ENCODE measurements at regions not wholly inside any gene's neighbourhood (a gene's known extent, or its start where the extent isn't known, plus 50 kb on each side); places are given as distances from the start of the nearest gene placed in this dataset.
A peak's percentile ranks its signal among the peaks of the same experiment; 100 is the strongest.

GRCh38 chr13:105491345-105491744 is 1044.1 kb downstream of the EFNB2 start:
- DNase-seq, result no peak

GRCh38 chr13:105485081-105485480 is 1050.4 kb downstream of the EFNB2 start:
- DNase-seq, result no peak

GRCh38 chr13:105474983-105475610 is 1060.4 kb downstream of the EFNB2 start:
- DNase-seq, result no peak

GRCh38 chr13:105471673-105472072 is 1063.8 kb downstream of the EFNB2 start:
- DNase-seq, result no peak

GRCh38 chr13:105466376-105466775 is 1069.1 kb downstream of the EFNB2 start:
- no peak for DNase-seq

- no peak for DNase-seq
Observed at GRCh38 chr13:105465745-105466144, 1069.7 kb downstream of the EFNB2 start, which contains the start of gene DAOA. DAOA (plus strand) TSS chr13:105466045.

- DNase-seq, result no peak
Observed at GRCh38 chr13:105465251-105465650, 1070.2 kb downstream of the EFNB2 start.

- DNase-seq, result no peak
Observed at GRCh38 chr13:105464249-105464648, 1071.2 kb downstream of the EFNB2 start.

GRCh38 chr13:105463011-105463501 is 1072.4 kb downstream of the EFNB2 start:
- DNase-seq, result no peak

- DNase-seq, result no peak
Observed at GRCh38 chr13:105462098-105462497, 1073.4 kb downstream of the EFNB2 start.

- DNase-seq, result no peak
Observed at GRCh38 chr13:105452895-105453294, 1082.6 kb downstream of the EFNB2 start.

- no peak for DNase-seq
Observed at GRCh38 chr13:105450784-105451183, 1084.7 kb downstream of the EFNB2 start.

GRCh38 chr13:105448811-105449210 is 1086.7 kb downstream of the EFNB2 start:
- no peak for DNase-seq

- no peak for DNase-seq
Observed at GRCh38 chr13:105446197-105446596, 1089.3 kb downstream of the EFNB2 start.

GRCh38 chr13:105445796-105446195 is 1089.7 kb downstream of the EFNB2 start:
- no peak for DNase-seq

- peak in 1 of 2 experiments; percentile 19 for DNase-seq
Observed at GRCh38 chr13:105442949-105443699, 1092.3 kb downstream of the EFNB2 start.

- DNase-seq, result no peak
Observed at GRCh38 chr13:105442040-105442439, 1093.4 kb downstream of the EFNB2 start.

GRCh38 chr13:105441051-105441750 is 1094.3 kb downstream of the EFNB2 start:
- no peak for DNase-seq

- DNase-seq, result no peak
Observed at GRCh38 chr13:105436943-105437342, 1098.5 kb downstream of the EFNB2 start.

GRCh38 chr13:105432438-105432837 is 1103.0 kb downstream of the EFNB2 start:
- no peak for DNase-seq

- DNase-seq, result no peak
Observed at GRCh38 chr13:105428811-105429210, 1106.7 kb downstream of the EFNB2 start.

GRCh38 chr13:105426441-105426840 is 1109.0 kb downstream of the EFNB2 start:
- no peak for DNase-seq

GRCh38 chr13:105414639-105415038 is 1120.8 kb downstream of the EFNB2 start:
- no peak for DNase-seq

- DNase-seq, result no peak
Observed at GRCh38 chr13:105412171-105412570, 1123.3 kb downstream of the EFNB2 start.
